Activated T-helper 2 cell treated with anti-CD3 and anti-CD28 coated beads, Interferon-gamma antibody, Interleukin-2, Interleukin-4, amounts not matched to agents 10 μg/mL and 5 μg/mL and 100 μg/mL, durations not matched to agents 14 hours and 24 hours and 36 hours (primary cell): ENCODE measurements at regions not wholly inside any gene's neighbourhood (a gene's known extent, or its start where the extent isn't known, plus 50 kb on each side); places are given as distances from the start of the nearest gene placed in this dataset.

Experiments used
- DNase-seq: peaks from one replicate; pipeline ENCODE4 v3.0.0; 2021; ENCODE audit warnings: low spot score
- H3K27ac Mint-ChIP-seq: one replicate; pipeline ENCODE4 v1.8.0; 2021; ENCODE audit warnings: mixed read lengths
- H3K27me3 Mint-ChIP-seq: one replicate; pipeline ENCODE4 v1.8.0; 2021; ENCODE audit warnings: low read depth, mixed read lengths
- H3K36me3 Mint-ChIP-seq: one replicate; pipeline ENCODE4 v1.8.0; 2021; ENCODE audit warnings: low read depth, mixed read lengths
- H3K4me1 Mint-ChIP-seq: one replicate; pipeline ENCODE4 v1.8.0; 2021; ENCODE audit warnings: low read depth, mixed read lengths
- H3K4me3 Mint-ChIP-seq: one replicate; pipeline ENCODE4 v1.8.0; 2021; ENCODE audit warnings: low read depth, mild to moderate bottlenecking, moderate library complexity, mixed read lengths
- H3K9me3 Mint-ChIP-seq: one replicate; pipeline ENCODE4 v1.8.0; 2021; ENCODE audit warnings: mixed read lengths
- intact Hi-C: fragments of 100-400 bp; cut with micrococcal nuclease; formaldehyde crosslinking; loops from one replicate; pipeline ENCODE4 v1.15.1; 2023

DNA sequence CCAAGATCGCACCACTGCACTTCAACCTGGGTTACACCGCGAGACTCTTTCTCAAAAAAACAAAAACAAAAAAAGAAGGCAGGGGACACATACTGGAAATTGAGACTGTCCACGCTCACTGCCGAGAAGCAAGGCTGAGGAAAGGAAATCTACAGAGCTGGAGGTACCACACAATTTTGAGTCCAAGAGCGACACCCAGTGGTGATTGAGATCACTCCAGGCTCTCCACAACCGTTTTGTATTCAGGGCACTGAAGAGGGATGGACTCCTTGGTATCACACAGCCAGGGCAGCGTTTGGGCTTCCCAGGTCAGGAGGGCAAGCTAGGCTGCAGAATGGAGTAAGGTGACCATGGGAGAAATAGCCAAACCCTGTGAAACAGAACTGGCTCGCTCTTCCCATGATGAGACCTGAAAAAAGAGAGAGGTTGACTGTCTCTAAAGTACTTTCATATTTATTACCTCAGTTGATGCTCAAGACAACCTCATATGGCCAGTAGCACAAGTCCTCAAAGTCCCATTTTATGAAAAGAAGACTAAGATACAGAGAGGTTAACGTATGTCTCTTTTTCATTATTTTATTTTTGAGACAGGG is 74.5 kb upstream of the YPEL5 start:
- Mint-ChIP-seq H3K4me1 (no peaks in the 10 kb centered on the region), H3K4me3 (no peak overlapping the region), H3K27me3 (peaks cover 18% of the 10 kb centered on the region), H3K27ac (no peak overlapping the region), H3K36me3 (no peaks in the 10 kb centered on the region), H3K9me3 (no peaks in the 10 kb centered on the region)
- DNase-seq: peak; percentile 38
- intact Hi-C loops: loop anchor here (1.0 kb wide), 1 partner anchor 149 kb away; no protein-coding TSS in a partner anchor

GRCh38 chr2:30073523-30073922 is 73.3 kb upstream of the YPEL5 start:
- DNase-seq: no peak
- H3K27ac Mint-ChIP-seq: no peak overlapping the region
- H3K4me3 Mint-ChIP-seq: no peak overlapping the region
- no peaks in the 10 kb centered on the region for H3K9me3 Mint-ChIP-seq
- peaks cover 19% of the 10 kb centered on the region for H3K27me3 Mint-ChIP-seq
- no peaks in the 10 kb centered on the region for H3K36me3 Mint-ChIP-seq
- intact Hi-C loops: no loop called here
- no peaks in the 10 kb centered on the region for H3K4me1 Mint-ChIP-seq

DNA sequence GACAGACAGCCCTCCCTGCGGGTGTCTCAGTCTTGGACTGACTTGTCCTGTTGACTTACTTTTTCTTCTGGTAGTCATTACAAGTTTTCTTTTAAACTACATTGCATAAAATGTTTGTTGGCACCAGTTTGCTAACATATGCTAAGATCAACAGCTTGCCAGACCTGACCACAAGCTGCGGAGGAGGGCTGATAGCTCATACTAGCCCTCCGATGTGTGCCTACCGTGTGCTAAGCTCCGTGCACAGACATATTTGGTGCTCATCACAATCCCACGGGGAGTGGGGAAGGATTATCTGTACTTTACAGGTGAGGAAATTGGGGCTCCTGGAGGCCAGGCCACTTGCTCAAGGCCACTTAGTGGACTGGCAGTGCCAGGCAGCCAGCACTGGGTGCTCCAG is 72.8 kb upstream of the YPEL5 start:
- Mint-ChIP-seq H3K9me3 (no peaks in the 10 kb centered on the region), H3K27ac (no peak overlapping the region), H3K27me3 (peaks cover 19% of the 10 kb centered on the region), H3K4me1 (no peaks in the 10 kb centered on the region), H3K36me3 (no peaks in the 10 kb centered on the region), H3K4me3 (no peak overlapping the region)
- no peak for DNase-seq
- intact Hi-C loops: no loop called here

GRCh38 chr2:30078521-30078920 is 68.3 kb upstream of the YPEL5 start:
- Mint-ChIP-seq H3K36me3 (no peaks in the 10 kb centered on the region), H3K9me3 (no peaks in the 10 kb centered on the region), H3K4me3 (no peak overlapping the region), H3K27ac (no peak overlapping the region), H3K4me1 (no peaks in the 10 kb centered on the region), H3K27me3 (peaks cover 7% of the 10 kb centered on the region)
- DNase-seq: no peak
- intact Hi-C loops: no loop called here

GRCh38 chr2:30084915-30085314 is 61.9 kb upstream of the YPEL5 start:
- DNase-seq: no peak
- Mint-ChIP-seq H3K4me1 (no peaks in the 10 kb centered on the region), H3K36me3 (no peaks in the 10 kb centered on the region), H3K27me3 (peaks cover 23% of the 10 kb centered on the region), H3K4me3 (no peak overlapping the region), H3K9me3 (no peaks in the 10 kb centered on the region), H3K27ac (no peak overlapping the region)
- intact Hi-C loops: no loop called here

- intact Hi-C loops: no loop called here
- no peaks in the 10 kb centered on the region for H3K36me3 Mint-ChIP-seq
- H3K4me3 Mint-ChIP-seq: no peak overlapping the region
- H3K9me3 Mint-ChIP-seq: no peaks in the 10 kb centered on the region
- H3K27me3 Mint-ChIP-seq: peaks cover 38% of the 10 kb centered on the region
- DNase-seq: no peak
- H3K4me1 Mint-ChIP-seq: peaks cover 2% of the 10 kb centered on the region
- H3K27ac Mint-ChIP-seq: no peak overlapping the region
These were observed 57.6 kb upstream of the YPEL5 start for GRCh38 chr2:30089171-30089570.

GRCh38 chr2:30095402-30095801 is 51.4 kb upstream of the YPEL5 start:
- Mint-ChIP-seq H3K4me1 (peaks cover 2% of the 10 kb centered on the region), H3K27me3 (peaks cover 26% of the 10 kb centered on the region), H3K36me3 (no peaks in the 10 kb centered on the region), H3K9me3 (no peaks in the 10 kb centered on the region), H3K27ac (no peak overlapping the region), H3K4me3 (no peak overlapping the region)
- intact Hi-C loops: no loop called here
- DNase-seq: no peak

DNA sequence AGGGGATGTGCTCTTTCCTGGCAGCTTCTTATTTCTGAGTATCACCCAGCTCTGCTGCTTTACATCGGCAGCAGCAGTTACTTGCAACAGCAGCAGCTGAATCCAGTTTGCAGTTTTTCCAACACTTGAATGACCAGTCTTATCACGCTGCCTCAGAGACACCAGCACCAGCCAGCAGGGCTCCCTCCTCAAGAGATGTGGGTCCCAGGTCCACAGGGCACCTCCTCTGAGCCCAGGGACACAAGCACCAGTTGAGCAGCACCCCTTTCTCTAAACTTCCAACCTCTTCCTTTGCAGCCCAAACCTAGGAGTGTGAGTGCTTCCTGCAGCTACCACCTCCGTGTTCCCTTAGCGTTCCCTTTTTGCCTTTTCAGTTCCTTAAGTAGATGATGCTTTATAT is 50.4 kb upstream of the YPEL5 start:
- DNase-seq: no peak
- Mint-ChIP-seq H3K36me3 (no peaks in the 10 kb centered on the region), H3K27me3 (peaks cover 24% of the 10 kb centered on the region), H3K4me1 (no peaks in the 10 kb centered on the region), H3K9me3 (no peaks in the 10 kb centered on the region), H3K4me3 (no peak overlapping the region), H3K27ac (no peak overlapping the region)
- intact Hi-C loops: no loop called here
